CD1c-positive myeloid dendritic cell (primary cell): ENCODE measurements at regions not wholly inside any gene's neighbourhood (a gene's known extent, or its start where the extent isn't known, plus 50 kb on each side); places are given as distances from the start of the nearest gene placed in this dataset.

Experiments
- DNase-seq: peaks from one replicate; pipeline ENCODE4 v3.0.0-alpha.2; 2016; ENCODE audit errors: extremely low spot score

GRCh38 chr5:74028976-74029375, 403.0 kb downstream of the ARHGEF28 start:
- no peak for DNase-seq

GRCh38 chr5:74028406-74028805, 402.4 kb downstream of the ARHGEF28 start:
- no peak for DNase-seq

- DNase-seq = no peak
Measured at GRCh38 chr5:74027732-74028338, 401.8 kb downstream of the ARHGEF28 start.

GRCh38 chr5:74026310-74026709, 400.3 kb downstream of the ARHGEF28 start:
- DNase-seq = no peak

GRCh38 chr5:74021126-74021525, 395.1 kb downstream of the ARHGEF28 start:
- DNase-seq = no peak

GRCh38 chr5:74020503-74020902, 394.5 kb downstream of the ARHGEF28 start:
- no peak for DNase-seq

- no peak for DNase-seq
Measured at GRCh38 chr5:74019923-74020322, 393.9 kb downstream of the ARHGEF28 start.

- no peak for DNase-seq
Measured at GRCh38 chr5:74017786-74018211, 391.8 kb downstream of the ARHGEF28 start.

GRCh38 chr5:74017112-74017511, 391.1 kb downstream of the ARHGEF28 start:
- DNase-seq = no peak

GRCh38 chr5:74016373-74016772, 390.4 kb downstream of the ARHGEF28 start:
- DNase-seq = no peak

GRCh38 chr5:74015716-74016115, 389.7 kb downstream of the ARHGEF28 start:
- no peak for DNase-seq

GRCh38 chr5:74013222-74013621, 387.2 kb downstream of the ARHGEF28 start:
- no peak for DNase-seq

- DNase-seq = no peak
Measured at GRCh38 chr5:74009502-74009901, 383.5 kb downstream of the ARHGEF28 start.

GRCh38 chr5:74007193-74007592, 381.2 kb downstream of the ARHGEF28 start:
- DNase-seq = no peak

GRCh38 chr5:73999297-73999696, 373.3 kb downstream of the ARHGEF28 start:
- DNase-seq = no peak

- DNase-seq = no peak
Measured at GRCh38 chr5:73998489-73998888, 372.5 kb downstream of the ARHGEF28 start.

GRCh38 chr5:73997960-73998359, 372.0 kb downstream of the ARHGEF28 start:
- no peak for DNase-seq

- DNase-seq = no peak
Measured at GRCh38 chr5:73996151-73996755, 370.3 kb downstream of the ARHGEF28 start.

GRCh38 chr5:73994963-73995362, 369.0 kb downstream of the ARHGEF28 start:
- no peak for DNase-seq
